ENCODE measurements at regions not wholly inside any gene's neighbourhood (a gene's known extent, or its start where the extent isn't known, plus 50 kb on each side); places are given as distances from the start of the nearest gene placed in this dataset.

- TF ChIP-seq ZBTB7A (IDR thresholded peaks at IDR 0.05; ENCODE audit: low read depth), result no peak
- no peak for TF ChIP-seq YY1 (IDR thresholded peaks at IDR 0.05; ENCODE audit: low read depth)
- no peak for TF ChIP-seq TEAD4 (IDR thresholded peaks at IDR 0.05)
- no peak for TF ChIP-seq EGR1 (IDR thresholded peaks at IDR 0.05)
- TF ChIP-seq FOXM1 (IDR thresholded peaks at IDR 0.05; ENCODE audit: borderline replicate concordance, low read depth), result no peak
- TF ChIP-seq TCF12 (IDR thresholded peaks at IDR 0.05; ENCODE audit: low read depth), result no peak
- no peak for TF ChIP-seq TAF1 (IDR thresholded peaks at IDR 0.05; ENCODE audit: low read depth)
- TF ChIP-seq CEBPB (IDR thresholded peaks at IDR 0.05), result no peak
- no peak for TF ChIP-seq MAX (IDR thresholded peaks at IDR 0.05)
- no peak for TF ChIP-seq RAD21 (IDR thresholded peaks at IDR 0.05; ENCODE audit: low read depth)
These were observed 409.6 kb downstream of the MED13L start for GRCh38 chr12:115867854-115868253.

- TF ChIP-seq TCF12 (IDR thresholded peaks at IDR 0.05; ENCODE audit: low read depth) (no peak), FOXM1 (IDR thresholded peaks at IDR 0.05; ENCODE audit: borderline replicate concordance, low read depth) (no peak), YY1 (IDR thresholded peaks at IDR 0.05; ENCODE audit: low read depth) (no peak)
These were observed 410.5 kb downstream of the MED13L start for GRCh38 chr12:115866909-115867525.

- TF ChIP-seq FOXM1 (IDR thresholded peaks at IDR 0.05; ENCODE audit: borderline replicate concordance, low read depth) (no peak), CEBPB (IDR thresholded peaks at IDR 0.05) (no peak), YY1 (IDR thresholded peaks at IDR 0.05; ENCODE audit: low read depth) (no peak), ZBTB7A (IDR thresholded peaks at IDR 0.05; ENCODE audit: low read depth) (no peak), TCF12 (IDR thresholded peaks at IDR 0.05; ENCODE audit: low read depth) (no peak), NFIC (IDR thresholded peaks at IDR 0.05) (no peak), MAX (IDR thresholded peaks at IDR 0.05) (no peak), CREB1 (IDR thresholded peaks at IDR 0.05; ENCODE audit: low read depth) (no peak), TAF1 (IDR thresholded peaks at IDR 0.05; ENCODE audit: low read depth) (no peak), EGR1 (IDR thresholded peaks at IDR 0.05) (no peak), EP300 (IDR thresholded peaks at IDR 0.05; ENCODE audit: borderline replicate concordance) (no peak), REST (IDR thresholded peaks at IDR 0.05; ENCODE audit: low read depth) (no peak), RAD21 (IDR thresholded peaks at IDR 0.05; ENCODE audit: low read depth) (no peak), USF1 (IDR thresholded peaks at IDR 0.05) (no peak), TEAD4 (IDR thresholded peaks at IDR 0.05) (no peak)
These were observed 413.1 kb downstream of the MED13L start for GRCh38 chr12:115864396-115864795.

GRCh38 chr12:115860619-115861018 lies 416.9 kb downstream of the MED13L start:
- TF ChIP-seq TEAD4 (IDR thresholded peaks at IDR 0.05), result no peak
- TF ChIP-seq CREB1 (IDR thresholded peaks at IDR 0.05; ENCODE audit: low read depth), result no peak
- no peak for TF ChIP-seq NFIC (IDR thresholded peaks at IDR 0.05)
- TF ChIP-seq RAD21 (IDR thresholded peaks at IDR 0.05; ENCODE audit: low read depth), result no peak
- TF ChIP-seq FOXM1 (IDR thresholded peaks at IDR 0.05; ENCODE audit: borderline replicate concordance, low read depth), result no peak
- no peak for TF ChIP-seq USF1 (IDR thresholded peaks at IDR 0.05)
- no peak for TF ChIP-seq REST (IDR thresholded peaks at IDR 0.05; ENCODE audit: low read depth)
- no peak for TF ChIP-seq YY1 (IDR thresholded peaks at IDR 0.05; ENCODE audit: low read depth)
- TF ChIP-seq EP300 (IDR thresholded peaks at IDR 0.05; ENCODE audit: borderline replicate concordance), result no peak
- no peak for TF ChIP-seq TAF1 (IDR thresholded peaks at IDR 0.05; ENCODE audit: low read depth)
- no peak for TF ChIP-seq CEBPB (IDR thresholded peaks at IDR 0.05)
- TF ChIP-seq MAX (IDR thresholded peaks at IDR 0.05), result no peak

GRCh38 chr12:115859231-115859630 lies 418.3 kb downstream of the MED13L start:
- no peak for TF ChIP-seq TAF1 (IDR thresholded peaks at IDR 0.05; ENCODE audit: low read depth)
- no peak for TF ChIP-seq FOXM1 (IDR thresholded peaks at IDR 0.05; ENCODE audit: borderline replicate concordance, low read depth)

DNA sequence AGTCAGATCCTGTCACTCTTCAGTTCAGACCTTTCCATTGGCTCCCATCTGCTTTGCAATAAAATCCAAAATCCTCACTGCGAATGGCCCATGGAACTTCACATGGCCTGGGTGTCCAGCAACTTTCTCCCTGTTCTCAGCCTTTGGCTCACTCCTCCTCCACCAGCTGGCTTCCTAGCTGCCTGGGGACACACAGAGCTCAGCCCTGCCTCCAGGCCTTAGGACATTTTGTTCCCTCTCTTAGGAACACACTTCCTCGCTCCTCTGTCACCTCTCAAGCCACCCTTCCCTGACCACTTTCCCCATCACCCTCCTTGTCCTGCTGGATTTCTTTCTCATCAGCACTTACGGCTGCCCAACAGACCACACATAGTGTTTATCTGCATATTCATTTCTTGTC lies 419.6 kb downstream of the MED13L start:
- TF ChIP-seq CREB1 (IDR thresholded peaks at IDR 0.05; ENCODE audit: low read depth), result no peak
- TF ChIP-seq EP300 (IDR thresholded peaks at IDR 0.05; ENCODE audit: borderline replicate concordance), result no peak
- TF ChIP-seq TCF12 (IDR thresholded peaks at IDR 0.05; ENCODE audit: low read depth), result no peak
- TF ChIP-seq MAX (IDR thresholded peaks at IDR 0.05), result no peak
- TF ChIP-seq RAD21 (IDR thresholded peaks at IDR 0.05; ENCODE audit: low read depth), result no peak
